ENCODE measurements at regions not wholly inside any gene's neighbourhood (a gene's known extent, or its start where the extent isn't known, plus 50 kb on each side); places are given as distances from the start of the nearest gene placed in this dataset.

- no peak overlapping the region for H3K27ac ChIP-seq (ENCODE audit: insufficient read depth, low read depth, low read length, poor library complexity, severe bottlenecking)
- no peaks in the 10 kb centered on the region for H3K9me3 ChIP-seq (ENCODE audit: control insufficient read depth, low read length)
- no CpG with 5 or more reads among the region's 1 CpG for WGBS, 2 experiments
- no peaks in the 10 kb centered on the region for H3K4me1 ChIP-seq (ENCODE audit: control insufficient read depth, insufficient read depth, low read length)
- no peak overlapping the region for H3K4me3 ChIP-seq (ENCODE audit: insufficient read depth, low read depth, low read length)
- H3K27me3 ChIP-seq (ENCODE audit: control insufficient read depth, insufficient read depth, low read length, poor library complexity, severe bottlenecking), result no peaks in the 10 kb centered on the region
- no peaks in the 10 kb centered on the region for H3K36me3 ChIP-seq (ENCODE audit: control insufficient read depth, insufficient read depth, low read length)
Observed at GRCh38 chr7:49530481-49530880, 243.0 kb upstream of the VWC2 start.

- Histone ChIP-seq H3K36me3 (ENCODE audit: control insufficient read depth, insufficient read depth, low read length) (no peaks in the 10 kb centered on the region), H3K27ac (ENCODE audit: insufficient read depth, low read depth, low read length, poor library complexity, severe bottlenecking) (no peak overlapping the region), H3K27me3 (ENCODE audit: control insufficient read depth, insufficient read depth, low read length, poor library complexity, severe bottlenecking) (no peaks in the 10 kb centered on the region), H3K4me3 (ENCODE audit: insufficient read depth, low read depth, low read length) (no peak overlapping the region), H3K4me1 (ENCODE audit: control insufficient read depth, insufficient read depth, low read length) (no peaks in the 10 kb centered on the region), H3K9me3 (ENCODE audit: control insufficient read depth, low read length) (no peaks in the 10 kb centered on the region)
- WGBS, 2 experiments, result 88% methylated on average over 7 to 8 of the region's 8 CpGs
Observed at GRCh38 chr7:49563693-49564378, 209.6 kb upstream of the VWC2 start.

GRCh38 chr7:49564379-49564714, 209.1 kb upstream of the VWC2 start:
- H3K9me3 ChIP-seq (ENCODE audit: control insufficient read depth, low read length), result no peaks in the 10 kb centered on the region
- no peak overlapping the region for H3K27ac ChIP-seq (ENCODE audit: insufficient read depth, low read depth, low read length, poor library complexity, severe bottlenecking)
- 91 to 93% methylated on average over 2 of the region's 2 CpGs for WGBS, 2 experiments
- H3K4me1 ChIP-seq (ENCODE audit: control insufficient read depth, insufficient read depth, low read length), result no peaks in the 10 kb centered on the region
- H3K4me3 ChIP-seq (ENCODE audit: insufficient read depth, low read depth, low read length), result no peak overlapping the region
- no peaks in the 10 kb centered on the region for H3K27me3 ChIP-seq (ENCODE audit: control insufficient read depth, insufficient read depth, low read length, poor library complexity, severe bottlenecking)
- no peaks in the 10 kb centered on the region for H3K36me3 ChIP-seq (ENCODE audit: control insufficient read depth, insufficient read depth, low read length)

GRCh38 chr7:49577576-49577975, 195.9 kb upstream of the VWC2 start:
- H3K9me3 ChIP-seq (ENCODE audit: control insufficient read depth, low read length), result no peaks in the 10 kb centered on the region
- no peaks in the 10 kb centered on the region for H3K27me3 ChIP-seq (ENCODE audit: control insufficient read depth, insufficient read depth, low read length, poor library complexity, severe bottlenecking)
- H3K4me1 ChIP-seq (ENCODE audit: control insufficient read depth, insufficient read depth, low read length), result no peaks in the 10 kb centered on the region
- no peak overlapping the region for H3K27ac ChIP-seq (ENCODE audit: insufficient read depth, low read depth, low read length, poor library complexity, severe bottlenecking)
- no peak overlapping the region for H3K4me3 ChIP-seq (ENCODE audit: insufficient read depth, low read depth, low read length)
- H3K36me3 ChIP-seq (ENCODE audit: control insufficient read depth, insufficient read depth, low read length), result no peaks in the 10 kb centered on the region

GRCh38 chr7:49579408-49579807, 194.0 kb upstream of the VWC2 start:
- Histone ChIP-seq H3K27ac (ENCODE audit: insufficient read depth, low read depth, low read length, poor library complexity, severe bottlenecking) (no peak overlapping the region), H3K9me3 (ENCODE audit: control insufficient read depth, low read length) (no peaks in the 10 kb centered on the region), H3K27me3 (ENCODE audit: control insufficient read depth, insufficient read depth, low read length, poor library complexity, severe bottlenecking) (no peaks in the 10 kb centered on the region), H3K4me3 (ENCODE audit: insufficient read depth, low read depth, low read length) (no peak overlapping the region), H3K36me3 (ENCODE audit: control insufficient read depth, insufficient read depth, low read length) (no peaks in the 10 kb centered on the region), H3K4me1 (ENCODE audit: control insufficient read depth, insufficient read depth, low read length) (no peaks in the 10 kb centered on the region)
- 90 to 96% methylated on average over 13 of the region's 13 CpGs for WGBS, 2 experiments

GRCh38 chr7:49580000-49580399, 193.4 kb upstream of the VWC2 start:
- 86 to 91% methylated on average over 16 of the region's 16 CpGs for WGBS, 2 experiments
- Histone ChIP-seq H3K4me1 (ENCODE audit: control insufficient read depth, insufficient read depth, low read length) (no peaks in the 10 kb centered on the region), H3K9me3 (ENCODE audit: control insufficient read depth, low read length) (no peaks in the 10 kb centered on the region), H3K36me3 (ENCODE audit: control insufficient read depth, insufficient read depth, low read length) (no peaks in the 10 kb centered on the region), H3K4me3 (ENCODE audit: insufficient read depth, low read depth, low read length) (no peak overlapping the region), H3K27me3 (ENCODE audit: control insufficient read depth, insufficient read depth, low read length, poor library complexity, severe bottlenecking) (no peaks in the 10 kb centered on the region), H3K27ac (ENCODE audit: insufficient read depth, low read depth, low read length, poor library complexity, severe bottlenecking) (no peak overlapping the region)

GRCh38 chr7:49580761-49581160, 192.7 kb upstream of the VWC2 start:
- Histone ChIP-seq H3K27me3 (ENCODE audit: control insufficient read depth, insufficient read depth, low read length, poor library complexity, severe bottlenecking) (no peaks in the 10 kb centered on the region), H3K4me3 (ENCODE audit: insufficient read depth, low read depth, low read length) (no peak overlapping the region), H3K27ac (ENCODE audit: insufficient read depth, low read depth, low read length, poor library complexity, severe bottlenecking) (no peak overlapping the region), H3K4me1 (ENCODE audit: control insufficient read depth, insufficient read depth, low read length) (no peaks in the 10 kb centered on the region), H3K36me3 (ENCODE audit: control insufficient read depth, insufficient read depth, low read length) (no peaks in the 10 kb centered on the region), H3K9me3 (ENCODE audit: control insufficient read depth, low read length) (no peaks in the 10 kb centered on the region)
- WGBS, 2 experiments, result 100% methylated on average over 1 of the region's 1 CpG; no CpG with 5 or more reads in 1 of the 2 experiments

- WGBS, 2 experiments, result 89 to 90% methylated on average over 2 of the region's 4 CpGs
- no peak overlapping the region for H3K4me3 ChIP-seq (ENCODE audit: insufficient read depth, low read depth, low read length)
- no peaks in the 10 kb centered on the region for H3K4me1 ChIP-seq (ENCODE audit: control insufficient read depth, insufficient read depth, low read length)
- H3K27me3 ChIP-seq (ENCODE audit: control insufficient read depth, insufficient read depth, low read length, poor library complexity, severe bottlenecking), result no peaks in the 10 kb centered on the region
- H3K36me3 ChIP-seq (ENCODE audit: control insufficient read depth, insufficient read depth, low read length), result no peaks in the 10 kb centered on the region
- H3K9me3 ChIP-seq (ENCODE audit: control insufficient read depth, low read length), result no peaks in the 10 kb centered on the region
- H3K27ac ChIP-seq (ENCODE audit: insufficient read depth, low read depth, low read length, poor library complexity, severe bottlenecking), result no peak overlapping the region
Observed at GRCh38 chr7:49583440-49583839, 190.0 kb upstream of the VWC2 start.

GRCh38 chr7:49596701-49597491, 176.5 kb upstream of the VWC2 start:
- 89 to 97% methylated on average over 3 to 4 of the region's 4 CpGs for WGBS, 2 experiments
- H3K9me3 ChIP-seq (ENCODE audit: control insufficient read depth, low read length), result no peaks in the 10 kb centered on the region
- no peaks in the 10 kb centered on the region for H3K4me1 ChIP-seq (ENCODE audit: control insufficient read depth, insufficient read depth, low read length)
- H3K27ac ChIP-seq (ENCODE audit: insufficient read depth, low read depth, low read length, poor library complexity, severe bottlenecking), result no peak overlapping the region
- H3K27me3 ChIP-seq (ENCODE audit: control insufficient read depth, insufficient read depth, low read length, poor library complexity, severe bottlenecking), result no peaks in the 10 kb centered on the region
- no peak overlapping the region for H3K4me3 ChIP-seq (ENCODE audit: insufficient read depth, low read depth, low read length)
- H3K36me3 ChIP-seq (ENCODE audit: control insufficient read depth, insufficient read depth, low read length), result no peaks in the 10 kb centered on the region

GRCh38 chr7:49597805-49598204, 175.6 kb upstream of the VWC2 start:
- no peaks in the 10 kb centered on the region for H3K27me3 ChIP-seq (ENCODE audit: control insufficient read depth, insufficient read depth, low read length, poor library complexity, severe bottlenecking)
- 76 to 78% methylated on average over 3 of the region's 3 CpGs for WGBS, 2 experiments
- no peaks in the 10 kb centered on the region for H3K4me1 ChIP-seq (ENCODE audit: control insufficient read depth, insufficient read depth, low read length)
- no peak overlapping the region for H3K4me3 ChIP-seq (ENCODE audit: insufficient read depth, low read depth, low read length)
- no peaks in the 10 kb centered on the region for H3K36me3 ChIP-seq (ENCODE audit: control insufficient read depth, insufficient read depth, low read length)
- no peak overlapping the region for H3K27ac ChIP-seq (ENCODE audit: insufficient read depth, low read depth, low read length, poor library complexity, severe bottlenecking)
- no peaks in the 10 kb centered on the region for H3K9me3 ChIP-seq (ENCODE audit: control insufficient read depth, low read length)
